HG03469 (cell line): ENCODE measurements at regions not wholly inside any gene's neighbourhood (a gene's known extent, or its start where the extent isn't known, plus 50 kb on each side); places are given as distances from the start of the nearest gene placed in this dataset.
"Not testable (repeated sequence)": the region's sequence is repeated elsewhere in the genome, so short reads cannot be mapped to it uniquely, and the experiment has no call there.

ENCODE experiments used
- ATAC-seq: cut with Tn5 transposase; IDR thresholded peaks from one replicate; pipeline ENCODE4 v1.9.1; 2021; ENCODE audit warnings: mild to moderate bottlenecking, moderate library complexity, moderate number of reproducible peaks; ENCODE audit not compliant: unreplicated experiment

- not testable (repeated sequence) for ATAC-seq
These were observed 496.3 kb downstream of the TENT5A start for GRCh38 chr6:81256223-81256622.

GRCh38 chr6:81253821-81254220 lies 498.7 kb downstream of the TENT5A start:
- ATAC-seq: no peak

GRCh38 chr6:81252231-81252630 lies 500.2 kb downstream of the TENT5A start:
- no peak for ATAC-seq

GRCh38 chr6:81246200-81246599 lies 506.3 kb downstream of the TENT5A start:
- no peak for ATAC-seq

GRCh38 chr6:81242624-81243023 lies 509.9 kb downstream of the TENT5A start:
- no peak for ATAC-seq

GRCh38 chr6:81241126-81242041 lies 511.1 kb downstream of the TENT5A start:
- no peak for ATAC-seq

- no peak for ATAC-seq
These were observed 514.1 kb downstream of the TENT5A start for GRCh38 chr6:81238390-81238789.

- ATAC-seq: no peak
These were observed 515.3 kb downstream of the TENT5A start for GRCh38 chr6:81237226-81237625.

GRCh38 chr6:81235512-81235911 lies 517.0 kb downstream of the TENT5A start:
- no peak for ATAC-seq

GRCh38 chr6:81233990-81234389 lies 518.5 kb downstream of the TENT5A start:
- ATAC-seq: no peak

- no peak for ATAC-seq
These were observed 523.4 kb downstream of the TENT5A start for GRCh38 chr6:81228912-81229555.

GRCh38 chr6:81226957-81227356 lies 525.5 kb downstream of the TENT5A start:
- no peak for ATAC-seq

GRCh38 chr6:81216668-81217067 lies 535.8 kb downstream of the TENT5A start:
- ATAC-seq: no peak

- ATAC-seq: no peak
These were observed 537.4 kb downstream of the TENT5A start for GRCh38 chr6:81215092-81215432.

GRCh38 chr6:81214414-81215091 lies 537.9 kb downstream of the TENT5A start:
- no peak for ATAC-seq

- ATAC-seq: no peak
These were observed 547.8 kb downstream of the TENT5A start for GRCh38 chr6:81204731-81205130.

- ATAC-seq: no peak
These were observed 558.1 kb downstream of the TENT5A start for GRCh38 chr6:81194374-81194773.

GRCh38 chr6:81172056-81172740 lies 580.3 kb downstream of the TENT5A start:
- no peak for ATAC-seq

- no peak for ATAC-seq
These were observed 583.3 kb downstream of the TENT5A start for GRCh38 chr6:81169166-81169565.

GRCh38 chr6:81166770-81167169 lies 585.7 kb downstream of the TENT5A start:
- ATAC-seq: no peak

GRCh38 chr6:81158956-81159355 lies 593.5 kb downstream of the TENT5A start:
- ATAC-seq: no peak
